HEK293 (cell line): ENCODE measurements at regions not wholly inside any gene's neighbourhood (a gene's known extent, or its start where the extent isn't known, plus 50 kb on each side); places are given as distances from the start of the nearest gene placed in this dataset.
"Not testable (repeated sequence)": the region's sequence is repeated elsewhere in the genome, so short reads cannot be mapped to it uniquely, and the experiment has no call there.

Experiments used
- CTCF ChIP-seq: fragments of 450-650 bp; formaldehyde crosslinking; IDR thresholded peaks from 2 replicates; pipeline ENCODE4 v1.5.1; 2016; ENCODE audit warnings: missing biosample characterization, missing genetic modification characterization
- FEZF1 ChIP-seq: fragments of 450-650 bp; formaldehyde crosslinking; IDR thresholded peaks from 2 replicates; pipeline ENCODE4 v1.5.1; 2016; ENCODE audit warnings: missing biosample characterization, missing genetic modification characterization
- IKZF3 ChIP-seq: fragments of 450-650 bp; IDR thresholded peaks from 2 replicates; pipeline ENCODE4 v1.5.0; 2018; ENCODE audit warnings: missing biosample characterization, mild to moderate bottlenecking, missing genetic modification characterization, moderate library complexity
- REST ChIP-seq: fragments of 450-650 bp; formaldehyde crosslinking; IDR thresholded peaks from 2 replicates; pipeline ENCODE4 v1.5.1; 2016; ENCODE audit warnings: missing biosample characterization, missing genetic modification characterization
- ZBTB21 ChIP-seq: fragments of 450-650 bp; formaldehyde crosslinking; IDR thresholded peaks from 2 replicates; pipeline ENCODE4 v1.5.1; 2017; ENCODE audit warnings: missing biosample characterization, missing genetic modification characterization
- ZNF148 ChIP-seq: fragments of 450-650 bp; formaldehyde crosslinking; IDR thresholded peaks from 2 replicates; pipeline ENCODE4 v1.5.0; 2017; ENCODE audit warnings: missing biosample characterization, missing genetic modification characterization, borderline replicate concordance
- ZNF169 ChIP-seq: fragments of 450-650 bp; formaldehyde crosslinking; IDR thresholded peaks from 2 replicates; pipeline ENCODE4 v1.5.1; 2016; ENCODE audit warnings: missing biosample characterization, missing genetic modification characterization
- ZNF449 ChIP-seq: fragments of 450-650 bp; formaldehyde crosslinking; IDR thresholded peaks from 2 replicates; pipeline ENCODE4 v1.5.1; 2017; ENCODE audit warnings: missing biosample characterization, mild to moderate bottlenecking, missing genetic modification characterization, moderate library complexity
- ZNF561 ChIP-seq: fragments of 450-650 bp; IDR thresholded peaks from 2 replicates; pipeline ENCODE4 v1.5.1; 2018; ENCODE audit warnings: missing biosample characterization, missing genetic modification characterization, borderline replicate concordance

- TF ChIP-seq ZNF169, FEZF1, REST, ZNF449, IKZF3, ZBTB21, CTCF, ZNF561, ZNF148 (tag by site-specific recombination): not testable (repeated sequence)
Measured at GRCh38 chr4:25994577-25994976, 80.6 kb downstream of the SMIM20 start.
